ENCODE measurements at regions not wholly inside any gene's neighbourhood (a gene's known extent, or its start where the extent isn't known, plus 50 kb on each side); places are given as distances from the start of the nearest gene placed in this dataset.
"Not testable (repeated sequence)": the region's sequence is repeated elsewhere in the genome, so short reads cannot be mapped to it uniquely, and the experiment has no call there.

DNA sequence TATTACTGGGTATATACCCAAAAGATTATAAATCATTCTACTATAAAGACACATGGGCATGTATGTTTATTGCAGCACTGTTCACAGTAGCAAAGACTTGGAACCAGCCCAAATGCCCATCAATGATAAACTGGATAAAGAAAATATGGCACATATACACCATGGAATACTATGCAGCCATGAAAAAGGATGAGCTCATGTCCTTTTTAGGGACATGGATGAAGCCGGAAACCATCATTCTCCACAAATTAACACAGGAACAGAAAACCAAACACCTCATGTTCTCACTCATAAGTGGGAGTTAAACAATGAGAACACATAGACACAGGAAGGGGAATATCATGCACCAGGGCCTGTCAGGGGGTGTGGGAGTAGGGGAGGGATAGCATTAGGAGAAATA lies 772.5 kb downstream of the SH3BGRL start:
- TF ChIP-seq, protein P1, sequence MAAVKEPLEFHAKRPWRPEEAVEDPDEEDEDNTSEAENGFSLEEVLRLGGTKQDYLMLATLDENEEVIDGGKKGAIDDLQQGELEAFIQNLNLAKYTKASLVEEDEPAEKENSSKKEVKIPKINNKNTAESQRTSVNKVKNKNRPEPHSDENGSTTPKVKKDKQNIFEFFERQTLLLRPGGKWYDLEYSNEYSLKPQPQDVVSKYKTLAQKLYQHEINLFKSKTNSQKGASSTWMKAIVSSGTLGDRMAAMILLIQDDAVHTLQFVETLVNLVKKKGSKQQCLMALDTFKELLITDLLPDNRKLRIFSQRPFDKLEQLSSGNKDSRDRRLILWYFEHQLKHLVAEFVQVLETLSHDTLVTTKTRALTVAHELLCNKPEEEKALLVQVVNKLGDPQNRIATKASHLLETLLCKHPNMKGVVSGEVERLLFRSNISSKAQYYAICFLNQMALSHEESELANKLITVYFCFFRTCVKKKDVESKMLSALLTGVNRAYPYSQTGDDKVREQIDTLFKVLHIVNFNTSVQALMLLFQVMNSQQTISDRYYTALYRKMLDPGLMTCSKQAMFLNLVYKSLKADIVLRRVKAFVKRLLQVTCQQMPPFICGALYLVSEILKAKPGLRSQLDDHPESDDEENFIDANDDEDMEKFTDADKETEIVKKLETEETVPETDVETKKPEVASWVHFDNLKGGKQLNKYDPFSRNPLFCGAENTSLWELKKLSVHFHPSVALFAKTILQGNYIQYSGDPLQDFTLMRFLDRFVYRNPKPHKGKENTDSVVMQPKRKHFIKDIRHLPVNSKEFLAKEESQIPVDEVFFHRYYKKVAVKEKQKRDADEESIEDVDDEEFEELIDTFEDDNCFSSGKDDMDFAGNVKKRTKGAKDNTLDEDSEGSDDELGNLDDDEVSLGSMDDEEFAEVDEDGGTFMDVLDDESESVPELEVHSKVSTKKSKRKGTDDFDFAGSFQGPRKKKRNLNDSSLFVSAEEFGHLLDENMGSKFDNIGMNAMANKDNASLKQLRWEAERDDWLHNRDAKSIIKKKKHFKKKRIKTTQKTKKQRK (IDR thresholded peaks at IDR 0.05; ENCODE audit: low read depth, low read length): not testable (repeated sequence)
- TF ChIP-seq POLR2A (IDR thresholded peaks at IDR 0.05; ENCODE audit: low read depth, low read length); JUND (IDR thresholded peaks at IDR 0.05; ENCODE audit: low read depth, low read length); ZNF207 (IDR thresholded peaks at IDR 0.05; ENCODE audit: borderline replicate concordance); RB1 (IDR thresholded peaks at IDR 0.05; ENCODE audit: borderline replicate concordance); EZH2 (IDR thresholded peaks at IDR 0.05; ENCODE audit: borderline replicate concordance, control insufficient read depth, low read depth, low read length): not testable (repeated sequence)
- TF ChIP-seq, protein P2, sequence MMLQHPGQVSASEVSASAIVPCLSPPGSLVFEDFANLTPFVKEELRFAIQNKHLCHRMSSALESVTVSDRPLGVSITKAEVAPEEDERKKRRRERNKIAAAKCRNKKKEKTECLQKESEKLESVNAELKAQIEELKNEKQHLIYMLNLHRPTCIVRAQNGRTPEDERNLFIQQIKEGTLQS (IDR thresholded peaks at IDR 0.05; ENCODE audit: borderline replicate concordance, extremely low read depth, low read depth, low read length): not testable (repeated sequence)
- TF ChIP-seq, protein P3, sequence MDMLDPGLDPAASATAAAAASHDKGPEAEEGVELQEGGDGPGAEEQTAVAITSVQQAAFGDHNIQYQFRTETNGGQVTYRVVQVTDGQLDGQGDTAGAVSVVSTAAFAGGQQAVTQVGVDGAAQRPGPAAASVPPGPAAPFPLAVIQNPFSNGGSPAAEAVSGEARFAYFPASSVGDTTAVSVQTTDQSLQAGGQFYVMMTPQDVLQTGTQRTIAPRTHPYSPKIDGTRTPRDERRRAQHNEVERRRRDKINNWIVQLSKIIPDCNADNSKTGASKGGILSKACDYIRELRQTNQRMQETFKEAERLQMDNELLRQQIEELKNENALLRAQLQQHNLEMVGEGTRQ (IDR thresholded peaks at IDR 0.05; ENCODE audit: borderline replicate concordance, low read depth, low read length): not testable (repeated sequence)

All from GM12878 (cell line).